Endodermal cell (in vitro differentiated cells): ENCODE measurements at regions not wholly inside any gene's neighbourhood (a gene's known extent, or its start where the extent isn't known, plus 50 kb on each side); places are given as distances from the start of the nearest gene placed in this dataset.

Experiments
- DNase-seq: peaks from one replicate; pipeline ENCODE4 v3.0.0-alpha.2; 2017
- H3K27ac ChIP-seq: 2 replicates; pipeline ENCODE4 v1.5.1; 2013; ENCODE audit warnings: mild to moderate bottlenecking, low read depth, low read length, moderate library complexity
- H3K27me3 ChIP-seq: 2 replicates; pipeline ENCODE4 v1.6.1; 2013; ENCODE audit warnings: mild to moderate bottlenecking, low read length, moderate library complexity; ENCODE audit not compliant: insufficient read depth, control insufficient read depth, poor library complexity, severe bottlenecking
- H3K36me3 ChIP-seq: 2 replicates; pipeline ENCODE4 v1.7.0; 2013; ENCODE audit warnings: mild to moderate bottlenecking, low read length, moderate library complexity; ENCODE audit not compliant: control insufficient read depth, insufficient read depth
- H3K4me1 ChIP-seq: one replicate; pipeline ENCODE4 v1.7.0; 2013; ENCODE audit warnings: low read length; ENCODE audit not compliant: control insufficient read depth, insufficient read depth
- H3K4me3 ChIP-seq: 2 replicates; pipeline ENCODE4 v1.5.1; 2013; ENCODE audit warnings: mild to moderate bottlenecking, low read length, moderate library complexity
- H3K9ac ChIP-seq: 2 replicates; pipeline ENCODE4 v1.6.1; 2013; ENCODE audit warnings: mild to moderate bottlenecking, low read length, moderate library complexity; ENCODE audit not compliant: poor library complexity, severe bottlenecking; ENCODE audit errors: extremely low read depth
- H3K9me3 ChIP-seq: 2 replicates; pipeline ENCODE4 v1.6.1; 2013; ENCODE audit warnings: mild to moderate bottlenecking, low read length, moderate library complexity; ENCODE audit not compliant: control insufficient read depth
- H3K27ac Mint-ChIP-seq: 2 replicates; pipeline ENCODE4 v1.8.0; 2020; ENCODE audit warnings: mixed read lengths
- H3K27me3 Mint-ChIP-seq: 2 replicates; pipeline ENCODE4 v1.8.0; 2021; ENCODE audit warnings: mild to moderate bottlenecking, mixed read lengths; ENCODE audit not compliant: insufficient read depth
- H3K36me3 Mint-ChIP-seq: 2 replicates; pipeline ENCODE4 v1.8.0; 2020; ENCODE audit warnings: low read depth, mixed read lengths
- H3K4me1 Mint-ChIP-seq: 2 replicates; pipeline ENCODE4 v1.8.0; 2020; ENCODE audit warnings: mixed read lengths
- H3K4me3 Mint-ChIP-seq: 2 replicates; pipeline ENCODE4 v1.8.0; 2020; ENCODE audit warnings: mild to moderate bottlenecking, moderate library complexity, mixed read lengths
- H3K9me3 Mint-ChIP-seq: 2 replicates; pipeline ENCODE4 v1.8.0; 2020; ENCODE audit warnings: mild to moderate bottlenecking, mixed read lengths
- WGBS, 2 experiments: methylation state at CpG; one replicate each; pipeline versions ENCODE4 v1.1.5 to v1.1.7; 2013; ENCODE audit warnings: missing lambda C conversion rate in 2 of 2, mixed read lengths in 1 of 2; ENCODE audit not compliant: insufficient coverage in 1 of 2, insufficient read length in 1 of 2; 5-methylcytosine and 5-hydroxymethylcytosine counted together
- TF ChIP-seq, protein P1 (sequence below): fragments of 200-600 bp; sonication (generic); conservative IDR thresholded peaks from 2 replicates; pipeline ENCODE4 v1.5.0; 2021; ENCODE audit warnings: antibody characterized with exemption, mild to moderate bottlenecking

GRCh38 chr5:143570989-143571388 is 167.5 kb upstream of the NR3C1 start:
- Histone ChIP-seq H3K9me3 (no peaks in the 10 kb centered on the region), H3K4me1 (peaks cover 12% of the 10 kb centered on the region), H3K36me3 (no peaks in the 10 kb centered on the region), H3K27ac (no peak overlapping the region), H3K27me3 (no peaks in the 10 kb centered on the region), H3K9ac (no peak overlapping the region), H3K4me3 (no peak overlapping the region)
- peaks cover 28% of the 10 kb centered on the region for H3K4me1 Mint-ChIP-seq
- no peaks in the 10 kb centered on the region for H3K36me3 Mint-ChIP-seq
- WGBS, 2 experiments = 92 to 94% methylated on average over 3 to 4 of the region's 4 CpGs
- H3K27me3 Mint-ChIP-seq = no peaks in the 10 kb centered on the region
- TF ChIP-seq, protein P1, sequence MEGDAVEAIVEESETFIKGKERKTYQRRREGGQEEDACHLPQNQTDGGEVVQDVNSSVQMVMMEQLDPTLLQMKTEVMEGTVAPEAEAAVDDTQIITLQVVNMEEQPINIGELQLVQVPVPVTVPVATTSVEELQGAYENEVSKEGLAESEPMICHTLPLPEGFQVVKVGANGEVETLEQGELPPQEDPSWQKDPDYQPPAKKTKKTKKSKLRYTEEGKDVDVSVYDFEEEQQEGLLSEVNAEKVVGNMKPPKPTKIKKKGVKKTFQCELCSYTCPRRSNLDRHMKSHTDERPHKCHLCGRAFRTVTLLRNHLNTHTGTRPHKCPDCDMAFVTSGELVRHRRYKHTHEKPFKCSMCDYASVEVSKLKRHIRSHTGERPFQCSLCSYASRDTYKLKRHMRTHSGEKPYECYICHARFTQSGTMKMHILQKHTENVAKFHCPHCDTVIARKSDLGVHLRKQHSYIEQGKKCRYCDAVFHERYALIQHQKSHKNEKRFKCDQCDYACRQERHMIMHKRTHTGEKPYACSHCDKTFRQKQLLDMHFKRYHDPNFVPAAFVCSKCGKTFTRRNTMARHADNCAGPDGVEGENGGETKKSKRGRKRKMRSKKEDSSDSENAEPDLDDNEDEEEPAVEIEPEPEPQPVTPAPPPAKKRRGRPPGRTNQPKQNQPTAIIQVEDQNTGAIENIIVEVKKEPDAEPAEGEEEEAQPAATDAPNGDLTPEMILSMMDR = no peak
- no peak overlapping the region for H3K4me3 Mint-ChIP-seq
- H3K9me3 Mint-ChIP-seq = no peaks in the 10 kb centered on the region
- no peak for DNase-seq
- no peak overlapping the region for H3K27ac Mint-ChIP-seq

- TF ChIP-seq, protein P1 = no peak
- no peaks in the 10 kb centered on the region for H3K9me3 Mint-ChIP-seq
- Histone ChIP-seq H3K27ac (no peak overlapping the region), H3K36me3 (no peaks in the 10 kb centered on the region), H3K4me1 (peaks cover 12% of the 10 kb centered on the region), H3K4me3 (no peak overlapping the region), H3K9me3 (no peaks in the 10 kb centered on the region), H3K9ac (no peak overlapping the region), H3K27me3 (no peaks in the 10 kb centered on the region)
- H3K4me1 Mint-ChIP-seq = peaks cover 28% of the 10 kb centered on the region
- no peaks in the 10 kb centered on the region for H3K27me3 Mint-ChIP-seq
- H3K36me3 Mint-ChIP-seq = no peaks in the 10 kb centered on the region
- no peak overlapping the region for H3K27ac Mint-ChIP-seq
- WGBS, 2 experiments = 85 to 93% methylated on average over 4 to 5 of the region's 5 CpGs
- H3K4me3 Mint-ChIP-seq = no peak overlapping the region
- DNase-seq = no peak
Observed at GRCh38 chr5:143569722-143570567, 166.5 kb upstream of the NR3C1 start.

GRCh38 chr5:143569213-143569701 is 165.8 kb upstream of the NR3C1 start:
- WGBS, 2 experiments = 65 to 73% methylated on average over 2 to 4 of the region's 4 CpGs
- Histone ChIP-seq H3K4me3 (no peak overlapping the region), H3K9me3 (no peaks in the 10 kb centered on the region), H3K9ac (no peak overlapping the region), H3K27ac (no peak overlapping the region), H3K27me3 (no peaks in the 10 kb centered on the region), H3K4me1 (peaks cover 12% of the 10 kb centered on the region), H3K36me3 (no peaks in the 10 kb centered on the region)
- TF ChIP-seq, protein P1 = no peak
- no peak overlapping the region for H3K4me3 Mint-ChIP-seq
- DNase-seq = no peak
- no peak overlapping the region for H3K27ac Mint-ChIP-seq
- no peaks in the 10 kb centered on the region for H3K27me3 Mint-ChIP-seq
- H3K9me3 Mint-ChIP-seq = no peaks in the 10 kb centered on the region
- H3K4me1 Mint-ChIP-seq = peaks cover 28% of the 10 kb centered on the region
- no peaks in the 10 kb centered on the region for H3K36me3 Mint-ChIP-seq
